MCF 10A (cell line): ENCODE measurements at regions not wholly inside any gene's neighbourhood (a gene's known extent, or its start where the extent isn't known, plus 50 kb on each side); places are given as distances from the start of the nearest gene placed in this dataset.
A peak's percentile ranks its signal among the peaks of the same experiment; 100 is the strongest.

Experiments used
- BruUV-seq: library from RNA; stranded (reverse); fragments of 400-500 nt; replicated peaks from 2 replicates; lab custom pipeline; 2021; lab: Mats Ljungman, UMichigan
- CTCF ChIA-PET: fragments of 300-600 bp; sonication (Branson Sonifier 250); formaldehyde crosslinking; extraction: SDS; loops from one replicate; lab custom pipeline; 2021; ENCODE audit warnings: antibody characterized with exemption, inconsistent platforms; lab: Yijun Ruan, JAX
- POLR2A ChIA-PET: fragments of 300-600, 350-650 bp; sonication (Branson Sonifier 250); formaldehyde crosslinking; extraction: SDS; loops from one replicate; lab custom pipeline; 2020; ENCODE audit warnings: antibody characterized with exemption, inconsistent platforms; lab: Yijun Ruan, JAX
- DNase-seq: peaks from one replicate; pipeline ENCODE4 v3.0.0-alpha.2; 2018; ENCODE audit not compliant: unreplicated experiment
- H3K27ac Mint-ChIP-seq: one replicate; pipeline ENCODE4 v1.8.0; 2022; ENCODE audit warnings: mild to moderate bottlenecking, low read depth, mixed read lengths; ENCODE audit not compliant: unreplicated experiment
- H3K27me3 Mint-ChIP-seq: one replicate; pipeline ENCODE4 v1.8.0; 2022; ENCODE audit warnings: mixed read lengths; ENCODE audit not compliant: insufficient read depth, unreplicated experiment
- H3K36me3 Mint-ChIP-seq: one replicate; pipeline ENCODE4 v1.8.0; 2022; ENCODE audit warnings: mild to moderate bottlenecking, moderate library complexity, mixed read lengths; ENCODE audit not compliant: insufficient read depth, unreplicated experiment
- H3K4me1 Mint-ChIP-seq: one replicate; pipeline ENCODE4 v1.8.0; 2022; ENCODE audit warnings: mixed read lengths; ENCODE audit not compliant: insufficient read depth, unreplicated experiment
- H3K4me3 Mint-ChIP-seq: one replicate; pipeline ENCODE4 v1.8.0; 2022; ENCODE audit warnings: mild to moderate bottlenecking, moderate library complexity, mixed read lengths; ENCODE audit not compliant: unreplicated experiment
- H3K9me3 Mint-ChIP-seq: one replicate; pipeline ENCODE4 v1.8.0; 2022; ENCODE audit warnings: mixed read lengths; ENCODE audit not compliant: unreplicated experiment
- intact Hi-C: fragments of 100-400 bp; cut with micrococcal nuclease; formaldehyde crosslinking; loops from 2 replicates; pipeline ENCODE4 v1.14.1; 2022
- TF ChIP-seq, protein P1 (sequence below): fragments of 200-600 bp; IDR thresholded peaks from one replicate; pipeline ENCODE4 v1.8.0; 2022; ENCODE audit warnings: antibody characterized with exemption, mild to moderate bottlenecking; ENCODE audit not compliant: unreplicated experiment

DNA sequence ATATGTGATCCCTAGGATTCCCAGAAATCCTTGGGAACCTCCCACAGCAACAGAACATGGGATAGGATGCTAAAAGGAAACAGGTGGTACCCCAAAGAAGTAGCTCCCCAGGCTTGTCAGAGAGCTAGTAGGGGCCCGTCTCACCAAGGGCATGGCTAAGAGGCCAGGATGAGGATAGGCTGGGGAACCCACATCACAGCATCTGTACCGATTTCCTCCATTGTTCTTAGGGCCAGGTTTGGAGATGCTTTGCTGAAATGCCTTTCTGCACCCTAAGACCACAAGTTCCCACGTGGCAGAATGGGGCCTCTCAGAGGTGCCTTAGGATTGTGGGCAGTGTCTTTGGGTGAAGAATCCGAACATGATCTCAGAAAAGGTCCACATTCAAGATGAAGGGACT is 169.5 kb downstream of the HS3ST3B1 start:
- Mint-ChIP-seq H3K27ac (peak overlapping the region; percentile 41), H3K27me3 (no peaks in the 10 kb centered on the region), H3K4me3 (no peak overlapping the region), H3K4me1 (peaks cover 13% of the 10 kb centered on the region), H3K9me3 (no peaks in the 10 kb centered on the region), H3K36me3 (no peaks in the 10 kb centered on the region)
- DNase-seq: no peak
- BruUV-seq: no TSS peak
- ChIA-PET POLR2A (no interaction called here), CTCF (interaction anchor here (0.6 kb wide), 1 partner anchor 96 kb away, joined by 3 read pairs; no protein-coding TSS in a partner anchor)
- intact Hi-C loops: no loop called here
- TF ChIP-seq, protein P1, sequence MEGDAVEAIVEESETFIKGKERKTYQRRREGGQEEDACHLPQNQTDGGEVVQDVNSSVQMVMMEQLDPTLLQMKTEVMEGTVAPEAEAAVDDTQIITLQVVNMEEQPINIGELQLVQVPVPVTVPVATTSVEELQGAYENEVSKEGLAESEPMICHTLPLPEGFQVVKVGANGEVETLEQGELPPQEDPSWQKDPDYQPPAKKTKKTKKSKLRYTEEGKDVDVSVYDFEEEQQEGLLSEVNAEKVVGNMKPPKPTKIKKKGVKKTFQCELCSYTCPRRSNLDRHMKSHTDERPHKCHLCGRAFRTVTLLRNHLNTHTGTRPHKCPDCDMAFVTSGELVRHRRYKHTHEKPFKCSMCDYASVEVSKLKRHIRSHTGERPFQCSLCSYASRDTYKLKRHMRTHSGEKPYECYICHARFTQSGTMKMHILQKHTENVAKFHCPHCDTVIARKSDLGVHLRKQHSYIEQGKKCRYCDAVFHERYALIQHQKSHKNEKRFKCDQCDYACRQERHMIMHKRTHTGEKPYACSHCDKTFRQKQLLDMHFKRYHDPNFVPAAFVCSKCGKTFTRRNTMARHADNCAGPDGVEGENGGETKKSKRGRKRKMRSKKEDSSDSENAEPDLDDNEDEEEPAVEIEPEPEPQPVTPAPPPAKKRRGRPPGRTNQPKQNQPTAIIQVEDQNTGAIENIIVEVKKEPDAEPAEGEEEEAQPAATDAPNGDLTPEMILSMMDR: no peak

DNA sequence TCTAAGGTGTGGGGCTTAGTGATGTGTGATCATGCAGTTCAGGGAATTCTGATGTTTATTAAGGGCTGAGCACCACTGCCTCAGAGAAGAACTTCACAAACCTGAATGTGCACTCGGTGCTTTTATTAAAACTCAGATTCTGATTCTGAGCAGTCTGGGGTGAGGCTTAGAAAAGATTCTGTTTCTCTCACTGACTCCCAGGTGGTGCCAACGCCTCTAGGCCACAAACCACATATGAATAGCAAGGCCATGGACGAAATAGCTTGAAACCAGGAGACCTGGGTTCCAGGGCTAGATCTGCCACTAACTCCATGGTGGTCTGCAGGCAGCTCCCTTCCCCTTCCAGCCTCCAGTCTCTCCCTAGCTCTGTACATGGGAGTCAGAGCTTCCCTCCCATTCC is 169.1 kb downstream of the HS3ST3B1 start:
- ChIA-PET POLR2A (no interaction called here), CTCF (interaction anchor here (0.6 kb wide), 1 partner anchor 95 kb away, joined by 3 read pairs; no protein-coding TSS in a partner anchor)
- Mint-ChIP-seq H3K9me3 (no peaks in the 10 kb centered on the region), H3K36me3 (no peaks in the 10 kb centered on the region), H3K4me3 (no peak overlapping the region), H3K4me1 (peaks cover 14% of the 10 kb centered on the region), H3K27ac (no peak overlapping the region), H3K27me3 (no peaks in the 10 kb centered on the region)
- no TSS peak for BruUV-seq
- DNase-seq: no peak
- intact Hi-C loops: no loop called here
- TF ChIP-seq, protein P1: no peak

GRCh38 chr17:14468858-14469257 is 168.0 kb downstream of the HS3ST3B1 start:
- Mint-ChIP-seq H3K9me3 (no peaks in the 10 kb centered on the region), H3K4me3 (no peak overlapping the region), H3K27ac (no peak overlapping the region), H3K36me3 (no peaks in the 10 kb centered on the region), H3K4me1 (peaks cover 19% of the 10 kb centered on the region), H3K27me3 (no peaks in the 10 kb centered on the region)
- intact Hi-C loops: no loop called here
- POLR2A ChIA-PET: no interaction called here
- no peak for DNase-seq
- CTCF ChIA-PET: no interaction called here
- TF ChIP-seq, protein P1: no peak
- BruUV-seq: no TSS peak

- H3K9me3 Mint-ChIP-seq: no peaks in the 10 kb centered on the region
- CTCF ChIA-PET: no interaction called here
- BruUV-seq: no TSS peak
Observed at GRCh38 chr17:14461227-14461548, 160.3 kb downstream of the HS3ST3B1 start.

More at GRCh38 chr17:14461227-14461548, 160.3 kb downstream of the HS3ST3B1 start:
- H3K4me3 Mint-ChIP-seq: no peak overlapping the region
- H3K36me3 Mint-ChIP-seq: no peaks in the 10 kb centered on the region
- POLR2A ChIA-PET: no interaction called here
- H3K27ac Mint-ChIP-seq: no peak overlapping the region
- intact Hi-C loops: no loop called here
- TF ChIP-seq, protein P1: no peak
- no peaks in the 10 kb centered on the region for H3K27me3 Mint-ChIP-seq
- DNase-seq: no peak
- H3K4me1 Mint-ChIP-seq: peaks cover 12% of the 10 kb centered on the region
